ENCODE measurements at regions not wholly inside any gene's neighbourhood (a gene's known extent, or its start where the extent isn't known, plus 50 kb on each side); places are given as distances from the start of the nearest gene placed in this dataset.
"Not testable (repeated sequence)": the region's sequence is repeated elsewhere in the genome, so short reads cannot be mapped to it uniquely, and the experiment has no call there.

DNA sequence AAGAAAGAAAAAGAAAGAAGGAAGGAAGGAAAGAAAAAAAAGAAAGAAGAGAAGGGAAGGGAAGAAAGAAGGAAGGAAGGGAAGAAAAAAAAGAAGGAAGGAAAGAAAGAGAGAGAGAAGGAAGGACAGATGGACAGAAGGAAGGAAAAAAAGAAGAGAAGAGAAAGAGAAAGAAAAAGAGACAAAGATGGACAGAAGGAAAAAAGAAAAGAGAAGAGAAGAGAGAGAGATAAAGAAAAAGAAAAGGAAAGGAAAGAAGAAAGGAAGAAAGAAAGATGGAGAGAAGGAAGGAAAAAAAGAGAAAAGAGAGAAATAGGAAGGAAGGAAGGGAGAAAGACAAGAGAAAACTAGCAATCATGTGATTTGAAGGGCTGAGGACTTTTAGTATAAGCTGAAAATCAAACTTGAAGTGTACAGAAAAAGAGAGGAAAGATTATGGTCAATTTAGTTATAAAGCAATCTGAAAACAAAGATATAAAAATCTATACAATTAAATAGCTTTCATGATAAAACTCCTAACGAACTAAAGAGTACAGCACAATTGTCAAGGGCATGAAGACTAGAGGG, 115.3 kb downstream of the LTN1 start:
- intact Hi-C loops (cut with DNase I) = no loop called here
- ATAC-seq (no peak), DNase-seq (no peak)

DNA sequence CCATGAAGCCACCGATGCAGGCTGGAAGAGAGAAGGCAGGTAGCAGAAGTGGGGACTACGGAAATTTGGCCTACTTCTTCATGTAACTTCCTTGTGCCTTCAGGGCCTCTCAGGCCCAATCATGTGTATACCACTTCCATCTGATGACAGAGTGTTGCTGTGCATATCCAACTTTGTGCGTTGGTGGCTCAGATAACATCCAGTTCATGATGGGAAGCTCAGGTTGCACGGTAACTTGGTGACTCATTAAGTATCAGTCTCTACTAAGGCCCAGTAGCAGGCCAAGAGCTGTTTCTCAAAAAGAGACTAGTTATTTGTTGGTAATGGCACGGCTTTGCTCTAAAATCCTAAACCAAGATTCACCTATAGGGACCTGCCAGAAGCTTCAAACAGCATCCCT, 117.6 kb downstream of the LTN1 start:
- ATAC-seq (peak in 1 of 2 donors; percentile 30), DNase-seq (no peak)
- intact Hi-C loops (cut with DNase I) = no loop called here

DNA sequence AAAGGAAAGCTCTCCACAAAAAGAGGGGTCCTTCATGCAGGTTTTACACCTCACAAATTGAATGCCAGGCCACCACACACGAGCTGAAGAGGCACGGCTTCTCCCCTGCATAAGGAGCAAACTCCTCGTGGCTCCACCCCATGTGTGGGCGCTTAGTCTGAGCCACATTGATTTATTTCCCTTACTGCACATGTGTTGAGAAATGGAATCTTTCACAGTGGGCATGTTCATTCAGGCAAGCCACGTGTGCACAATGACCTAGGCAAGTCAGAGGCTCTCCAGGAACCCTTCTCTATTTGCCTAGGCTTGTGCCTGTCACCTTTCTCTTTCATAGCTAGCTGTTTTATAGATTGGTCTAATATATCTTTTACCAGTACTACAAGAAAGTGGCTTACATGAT, 120.5 kb downstream of the LTN1 start:
- intact Hi-C loops (cut with DNase I) = no loop called here
- ATAC-seq (no peak), DNase-seq (no peak)

DNA sequence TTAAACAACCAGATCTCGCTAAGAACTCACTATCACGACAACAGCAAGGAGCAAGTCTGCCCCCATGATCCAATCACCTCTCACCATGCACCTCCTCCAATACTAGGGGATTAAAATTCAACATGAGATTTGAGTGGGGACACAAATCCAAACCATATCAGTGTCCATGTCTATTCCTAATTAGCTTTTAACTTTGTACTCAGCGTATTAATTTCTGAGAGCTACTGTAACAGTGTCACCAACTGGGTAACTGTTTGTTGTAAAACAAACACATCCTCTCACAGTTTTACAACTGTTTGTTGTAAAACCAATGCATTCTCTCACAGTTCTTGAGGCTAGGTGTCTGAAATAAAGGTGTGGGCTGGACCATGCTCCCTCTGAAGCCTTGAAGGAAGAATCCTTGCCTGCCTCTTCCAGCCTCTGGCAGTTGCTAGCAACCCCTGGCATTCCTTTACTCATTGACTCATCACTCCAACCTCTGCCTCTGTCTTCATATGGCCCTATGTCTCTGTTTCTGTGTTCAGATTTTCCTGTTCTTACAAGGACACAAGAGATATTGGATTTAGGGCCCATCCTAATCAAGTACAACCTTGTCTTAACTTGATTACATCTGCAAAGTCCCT, 121.2 kb downstream of the LTN1 start:
- intact Hi-C loops (cut with DNase I) = no loop called here
- no peak for ATAC-seq
- no peak for DNase-seq

DNA sequence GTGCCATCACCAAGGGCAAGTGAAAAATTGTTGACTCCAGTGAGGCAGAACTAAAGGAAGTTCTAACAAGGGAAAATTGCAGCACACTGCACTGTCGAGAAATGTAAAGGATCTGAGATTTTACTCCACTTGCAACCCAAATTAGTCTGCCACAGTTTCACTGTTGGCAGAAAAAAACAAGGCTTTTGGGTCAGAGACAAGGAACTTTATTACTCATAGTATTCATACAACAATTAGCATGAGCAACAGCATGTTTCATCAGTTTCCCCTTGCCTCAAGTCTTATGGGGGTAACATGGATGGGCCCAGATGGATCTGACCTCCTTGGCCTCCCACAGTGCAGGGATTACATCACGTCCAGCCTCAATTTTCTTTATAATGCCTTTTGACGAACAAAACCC, 125.3 kb downstream of the LTN1 start:
- intact Hi-C loops (cut with DNase I) = no loop called here
- DNase-seq = no peak
- ATAC-seq = no peak

DNA sequence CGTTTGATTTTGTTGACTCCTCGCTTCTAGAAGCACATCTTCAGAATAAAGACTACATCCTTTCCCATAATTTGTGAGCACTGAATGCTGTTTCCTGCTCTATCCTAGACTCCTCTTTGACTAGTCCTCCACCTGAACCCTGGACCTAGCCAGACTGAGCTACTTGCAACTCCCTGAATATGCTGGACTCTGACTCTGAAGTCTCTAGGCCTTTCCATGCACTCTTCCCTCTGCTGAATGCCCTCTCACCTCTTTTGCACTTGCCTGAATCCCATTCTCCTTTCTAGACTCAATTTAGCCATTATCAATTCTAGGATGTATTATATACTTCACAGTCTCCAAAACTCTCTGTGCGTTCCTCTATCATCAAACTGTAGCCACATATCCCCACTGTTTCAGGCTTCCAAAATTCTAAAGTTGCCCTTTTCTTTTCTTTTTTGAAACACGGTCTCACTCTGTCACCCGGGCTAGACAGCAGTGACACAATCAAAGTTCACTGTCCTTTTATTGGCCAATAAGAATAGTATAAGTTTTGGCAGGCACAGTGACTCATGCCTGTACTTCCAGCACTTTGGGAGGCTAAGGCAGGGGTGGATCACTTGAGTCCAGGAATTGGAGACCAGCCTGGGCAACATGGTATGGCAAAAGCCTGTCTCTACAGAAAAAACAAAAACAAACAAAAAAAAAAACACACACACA, 127.0 kb downstream of the LTN1 start:
- no peak for ATAC-seq
- DNase-seq = no peak
- intact Hi-C loops (cut with DNase I) = no loop called here

DNA sequence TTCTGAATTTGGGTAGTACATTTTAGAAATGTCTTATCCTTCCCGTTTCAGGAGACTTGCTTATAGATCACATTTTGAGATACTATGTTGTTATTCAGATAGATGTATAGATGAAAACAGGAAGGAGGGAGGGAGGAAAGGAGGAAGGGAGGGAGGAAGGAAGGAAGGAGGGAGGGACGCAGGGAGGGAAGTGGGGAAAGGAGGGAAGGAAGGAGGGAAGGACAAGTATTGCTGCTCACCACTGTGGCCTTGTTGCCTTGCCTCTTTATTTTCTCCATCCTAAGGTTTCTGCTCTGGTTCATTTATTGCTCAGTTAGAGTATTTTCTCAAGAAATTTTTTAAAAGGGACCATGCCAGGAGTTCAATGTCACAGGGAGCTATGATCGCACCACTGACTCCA, 134.3 kb downstream of the LTN1 start:
- intact Hi-C loops (cut with DNase I) = no loop called here
- DNase-seq (no peak), ATAC-seq (no peak)

DNA sequence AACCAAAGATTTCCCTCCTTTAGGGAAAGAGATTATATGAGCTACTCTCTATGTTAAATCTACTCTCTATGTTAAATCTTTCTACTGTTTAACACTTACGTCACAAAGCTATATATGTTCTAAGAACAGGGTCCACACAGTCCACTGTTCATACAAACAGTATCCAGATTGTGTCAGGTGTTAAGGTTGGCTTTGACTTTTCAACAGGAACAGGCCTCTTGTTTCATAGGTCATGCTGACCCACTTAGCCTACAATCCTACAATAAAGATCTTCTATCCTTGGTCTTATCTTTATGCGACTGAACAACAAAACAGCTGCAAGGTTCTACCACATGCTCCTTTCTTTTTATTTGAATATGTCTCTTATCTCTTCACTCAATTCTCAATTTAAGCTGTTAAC, 134.9 kb downstream of the LTN1 start:
- ATAC-seq (no peak), DNase-seq (no peak)
- intact Hi-C loops (cut with DNase I) = no loop called here

DNA sequence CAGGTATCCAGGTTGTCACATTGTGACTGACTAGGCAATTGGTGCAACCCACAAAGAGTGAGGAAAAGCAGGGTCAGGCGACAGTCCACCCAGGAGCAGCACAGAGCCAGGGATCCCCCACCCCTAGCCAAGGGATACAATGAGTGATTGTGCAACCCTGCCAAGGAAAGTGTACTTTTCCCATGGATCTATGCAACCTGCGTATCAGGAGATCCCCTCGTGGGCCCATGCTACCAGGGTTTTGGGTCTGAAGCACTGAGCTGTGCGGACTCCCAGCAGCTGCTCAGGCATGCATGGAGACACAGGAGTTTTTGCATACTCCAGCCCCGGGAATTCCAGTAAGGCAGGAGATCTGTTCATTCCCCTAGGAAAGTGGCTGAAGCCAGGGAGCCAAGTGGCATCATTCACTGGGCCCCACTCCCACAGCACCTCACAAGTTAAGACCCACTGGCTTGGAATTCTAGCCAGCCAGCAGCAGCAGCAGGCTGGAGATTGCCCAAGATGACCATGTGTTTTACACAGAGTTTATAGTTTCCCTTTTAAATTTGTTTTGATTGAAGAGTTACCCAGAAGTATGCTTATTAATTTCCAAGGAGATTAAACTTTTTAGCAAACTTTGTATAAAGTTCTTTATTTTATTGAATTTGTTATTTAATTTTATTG, 136.0 kb downstream of the LTN1 start:
- DNase-seq = no peak
- intact Hi-C loops (cut with DNase I) = no loop called here
- peak; percentile 29 to 55 for ATAC-seq

DNA sequence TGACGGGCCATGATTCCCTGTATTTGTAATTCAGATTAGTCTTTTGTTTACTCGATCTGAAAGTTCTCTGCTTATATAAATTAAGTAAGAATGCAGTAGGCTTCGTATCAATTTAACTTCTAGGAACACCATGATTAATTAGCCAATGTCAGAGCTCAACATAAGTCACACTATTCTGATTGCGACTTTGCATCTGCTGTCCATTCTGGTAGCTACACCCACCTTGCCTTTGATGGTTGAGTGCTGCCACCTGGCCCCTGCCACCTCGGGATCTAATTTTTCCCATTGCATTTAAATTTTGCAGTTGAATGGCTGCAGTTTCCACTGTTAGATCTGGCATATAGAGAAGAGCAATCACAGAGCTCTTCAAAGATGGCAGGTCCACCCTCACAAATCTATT, 140.0 kb downstream of the LTN1 start:
- DNase-seq (no peak), ATAC-seq (no peak)
- intact Hi-C loops (cut with DNase I) = no loop called here

DNA sequence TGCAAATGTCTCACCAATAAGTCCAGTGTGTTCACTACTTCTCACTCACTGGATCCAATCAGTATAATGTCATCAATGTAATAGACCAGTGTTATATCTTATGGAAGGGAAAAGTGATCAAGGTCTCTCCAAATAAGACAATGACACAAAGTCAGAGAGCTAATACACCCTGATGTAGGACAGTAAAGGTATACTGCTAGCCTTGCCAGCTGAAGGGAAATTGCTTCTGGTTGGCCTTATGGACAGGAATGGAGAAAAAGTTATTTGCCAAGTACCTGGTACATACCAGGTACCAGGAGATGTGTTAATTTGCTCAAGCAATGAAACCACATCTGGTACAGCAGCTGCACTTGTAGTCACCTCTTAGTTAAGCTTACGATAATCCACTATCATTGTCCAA, 141.0 kb downstream of the LTN1 start:
- no peak for DNase-seq
- intact Hi-C loops (cut with DNase I) = no loop called here
- no peak for ATAC-seq

DNA sequence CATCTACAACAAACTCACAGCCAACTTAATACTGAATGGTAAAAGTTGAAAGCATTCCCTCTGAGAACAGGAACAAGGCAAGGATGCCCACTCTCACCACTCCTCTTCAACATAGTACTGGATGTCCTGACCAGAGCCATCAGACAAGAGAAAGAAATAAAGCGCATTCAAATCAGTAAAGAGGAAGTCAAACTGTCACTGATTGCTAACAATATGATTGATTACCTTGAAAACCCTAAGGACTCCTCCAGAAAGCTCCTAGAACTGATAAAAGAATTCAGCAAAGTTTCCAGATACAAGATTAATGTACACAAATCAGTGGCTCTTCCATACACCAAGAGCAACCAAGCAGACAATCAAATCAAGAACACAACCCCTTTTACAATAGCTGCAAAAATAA, 153.4 kb downstream of the LTN1 start:
- DNase-seq; ATAC-seq; intact Hi-C loops (cut with DNase I): not testable (repeated sequence)

DNA sequence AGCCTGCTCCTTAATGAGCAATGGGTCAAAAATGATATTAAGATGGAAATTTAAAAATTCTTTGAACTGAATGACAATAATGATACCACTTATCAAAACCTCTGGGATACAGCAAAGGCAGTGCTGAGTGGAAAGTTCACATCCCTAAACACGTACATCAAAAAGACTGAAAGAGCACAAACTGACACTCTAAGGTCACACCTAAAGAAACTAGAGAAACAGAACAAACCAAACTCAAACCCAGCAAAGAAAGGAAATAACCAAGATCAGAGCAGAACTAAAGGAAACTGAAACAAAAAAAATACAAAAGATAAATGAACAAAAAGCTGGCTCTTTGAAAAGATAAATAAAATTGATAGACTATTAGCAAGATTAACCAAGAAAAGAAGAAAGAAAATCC, 155.3 kb downstream of the LTN1 start:
- DNase-seq; ATAC-seq; intact Hi-C loops (cut with DNase I): not testable (repeated sequence)

DNA sequence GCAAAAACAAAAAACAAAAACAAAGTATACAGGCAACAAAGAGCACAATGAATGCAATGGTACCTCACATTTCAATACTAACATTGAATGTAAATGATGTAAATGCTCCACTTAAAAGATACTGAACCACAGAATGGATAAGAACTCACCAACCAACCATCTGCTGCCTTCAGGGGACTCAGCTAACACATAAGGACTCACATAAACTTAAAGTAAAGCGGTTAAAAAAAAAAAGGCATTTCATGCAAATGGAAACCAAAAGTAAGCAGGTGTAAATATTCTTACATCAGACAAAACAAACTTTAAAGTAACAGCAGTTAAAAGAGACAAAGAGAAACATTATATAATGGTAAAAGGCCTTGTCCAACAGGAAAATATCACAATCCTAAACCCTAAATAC, 156.1 kb downstream of the LTN1 start:
- ATAC-seq; DNase-seq; intact Hi-C loops (cut with DNase I): not testable (repeated sequence)

DNA sequence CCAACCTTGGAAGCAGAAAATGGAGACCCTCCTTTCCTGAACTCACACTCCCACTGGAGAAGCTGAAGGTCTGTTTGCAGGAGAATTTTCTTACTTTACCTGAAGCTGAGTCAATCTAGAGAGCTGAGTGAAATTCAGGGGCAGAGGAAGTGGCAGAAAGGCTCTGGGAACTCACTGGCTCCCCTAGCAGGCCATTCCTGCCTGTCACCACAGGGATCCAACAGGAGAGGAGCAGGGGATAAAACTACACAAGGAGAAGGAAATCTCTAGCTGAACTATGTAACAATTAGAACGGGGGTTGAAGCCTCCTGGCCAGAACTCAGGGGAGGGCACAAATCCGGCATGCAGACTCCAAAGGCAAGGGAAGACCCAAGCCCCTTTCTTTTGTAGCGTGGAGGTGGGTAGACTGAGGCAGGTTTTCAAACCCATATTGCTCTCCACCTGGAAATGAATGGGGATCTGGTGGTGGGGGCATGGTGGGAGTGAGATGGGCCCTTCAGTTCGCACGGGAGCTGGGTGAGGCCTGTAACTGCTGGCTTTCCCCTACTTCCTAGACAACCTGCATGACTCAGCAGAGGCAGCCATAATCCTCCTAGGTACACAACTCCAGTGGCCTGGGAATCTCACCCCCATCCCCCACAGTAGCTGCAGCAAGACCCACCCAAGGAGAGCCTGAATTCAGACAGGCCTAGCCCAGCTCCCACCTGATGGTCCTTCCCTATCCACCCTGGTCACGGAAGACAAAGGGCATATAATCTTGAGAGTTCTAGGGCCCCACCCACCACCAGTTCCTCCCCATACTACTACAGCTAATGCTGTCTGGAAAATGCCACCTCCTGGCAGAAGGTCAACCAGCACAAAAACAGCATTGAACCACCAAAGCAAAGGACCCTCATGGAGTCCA, 158.1 kb downstream of the LTN1 start:
- DNase-seq (no peak), ATAC-seq (no peak)
- intact Hi-C loops (cut with DNase I) = no loop called here

DNA sequence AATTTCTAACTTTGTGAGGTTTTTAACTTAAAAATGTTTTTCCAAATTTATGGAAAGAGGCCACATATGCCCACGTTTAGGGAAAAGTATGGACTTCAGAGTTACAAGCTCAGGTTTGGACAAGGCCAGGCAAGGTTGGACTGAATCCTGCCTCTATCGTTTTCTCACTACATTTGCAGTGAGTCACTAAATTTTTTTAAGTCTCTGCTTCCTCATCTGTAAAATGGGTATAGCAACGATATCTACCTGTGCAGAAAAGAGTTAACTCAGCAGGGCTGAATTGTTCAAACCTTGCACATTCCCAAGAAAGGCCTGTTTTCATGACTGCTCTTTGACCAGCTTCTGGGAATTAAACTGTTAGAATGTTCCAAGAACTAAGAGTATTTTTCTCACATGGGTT, 159.1 kb downstream of the LTN1 start:
- intact Hi-C loops (cut with DNase I) = no loop called here
- ATAC-seq = no peak

DNA sequence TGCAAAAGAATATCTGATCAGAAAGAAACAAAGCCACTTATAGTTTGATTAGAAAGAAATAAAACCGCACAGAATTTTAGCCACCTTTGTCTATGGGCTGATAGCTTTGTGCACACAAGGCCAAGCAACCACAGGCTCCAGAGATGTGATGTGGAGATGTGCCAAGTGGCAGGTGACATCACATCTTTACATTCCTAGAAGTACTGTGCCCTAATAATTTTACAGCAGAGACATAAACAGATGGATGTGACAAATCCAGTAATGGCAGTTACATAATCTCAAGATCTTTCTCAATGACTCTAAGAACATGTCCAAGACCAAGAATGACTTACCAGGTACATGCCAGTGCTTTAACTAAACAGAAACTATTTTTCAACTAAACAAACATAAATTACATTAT, 159.5 kb downstream of the LTN1 start:
- intact Hi-C loops (cut with DNase I) = no loop called here
- ATAC-seq (no peak), DNase-seq (no peak)

More for the DNA sequence above, 159.1 kb downstream of the LTN1 start:
- DNase-seq = no peak

DNA sequence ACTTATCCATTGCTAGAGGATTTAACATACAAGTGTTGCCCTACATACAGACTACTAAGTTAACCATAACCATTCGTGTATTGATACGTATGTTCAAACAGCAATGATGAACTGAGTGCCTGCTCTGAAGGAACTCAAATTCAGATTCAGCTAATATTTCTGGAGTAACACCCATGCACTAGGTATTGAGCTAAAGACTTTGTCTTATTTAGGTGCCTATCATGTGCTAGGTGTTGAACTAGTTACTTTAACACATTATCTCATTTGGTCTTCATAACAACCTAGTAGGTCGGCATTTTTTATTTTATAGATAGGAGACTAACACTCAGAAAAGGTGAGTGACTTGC, 160.0 kb downstream of the LTN1 start:
- ATAC-seq = no peak
- intact Hi-C loops (cut with DNase I) = no loop called here
- no peak for DNase-seq

DNA sequence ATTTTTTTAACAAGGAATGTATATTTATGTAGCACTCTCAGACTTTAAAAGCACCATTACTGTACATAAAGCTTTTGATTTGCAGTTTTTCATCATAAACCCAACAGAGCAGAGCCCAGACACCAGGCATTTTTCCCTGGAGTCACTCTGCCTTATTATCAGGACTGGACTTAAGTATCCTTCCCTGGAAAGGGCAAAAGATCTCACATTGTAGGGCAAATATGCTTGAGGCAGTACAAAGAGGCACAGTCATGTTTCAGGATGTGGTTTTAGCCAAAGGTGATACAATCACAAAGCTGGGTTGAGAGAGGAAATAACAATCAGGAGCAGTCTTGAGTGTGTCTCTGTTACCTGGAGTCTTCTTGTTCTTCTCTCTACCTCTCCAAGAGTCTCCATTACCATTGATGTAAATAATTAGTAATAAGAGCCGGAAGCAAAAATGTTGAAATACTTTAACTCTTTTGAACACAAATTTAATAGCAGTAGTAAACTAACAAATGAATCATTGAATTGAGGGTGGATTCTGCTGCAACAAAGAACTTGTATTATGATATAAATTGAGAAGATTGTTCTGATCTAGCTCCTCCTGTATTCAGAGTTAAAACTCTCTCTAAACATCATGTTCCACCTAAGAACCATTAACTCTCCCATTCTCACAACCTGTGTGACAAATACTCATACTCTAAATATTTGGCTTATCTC, 160.5 kb downstream of the LTN1 start:
- DNase-seq (no peak), ATAC-seq (peak in 1 of 2 donors; percentile 38)
- intact Hi-C loops (cut with DNase I) = no loop called here

Data from left cardiac atrium (tissue), 4 donors.